ENCODE measurements at regions not wholly inside any gene's neighbourhood (a gene's known extent, or its start where the extent isn't known, plus 50 kb on each side); places are given as distances from the start of the nearest gene placed in this dataset.
"Not testable (repeated sequence)": the region's sequence is repeated elsewhere in the genome, so short reads cannot be mapped to it uniquely, and the experiment has no call there.

DNA sequence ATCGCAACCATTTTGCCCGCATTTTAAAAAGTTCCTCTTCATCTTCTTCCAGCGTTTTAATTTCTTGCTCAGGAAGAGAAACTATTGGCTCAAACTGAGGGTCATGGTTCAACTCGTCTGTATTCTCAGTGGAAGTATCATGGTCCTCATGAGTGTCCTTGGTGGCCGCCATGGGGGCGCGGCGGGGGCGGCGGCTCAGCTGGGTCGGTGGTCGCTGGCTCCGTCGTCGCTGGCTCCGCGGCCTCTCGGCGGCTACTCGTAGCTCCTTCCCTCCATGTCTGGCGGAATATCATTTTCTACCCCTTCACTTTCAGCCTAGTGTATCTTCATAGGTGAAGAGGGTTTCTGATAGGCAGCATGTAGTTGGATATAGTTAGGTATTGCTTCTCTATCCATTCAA, 492.0 kb upstream of the MAGEB18 start:
- DNase-seq = no peak

DNA sequence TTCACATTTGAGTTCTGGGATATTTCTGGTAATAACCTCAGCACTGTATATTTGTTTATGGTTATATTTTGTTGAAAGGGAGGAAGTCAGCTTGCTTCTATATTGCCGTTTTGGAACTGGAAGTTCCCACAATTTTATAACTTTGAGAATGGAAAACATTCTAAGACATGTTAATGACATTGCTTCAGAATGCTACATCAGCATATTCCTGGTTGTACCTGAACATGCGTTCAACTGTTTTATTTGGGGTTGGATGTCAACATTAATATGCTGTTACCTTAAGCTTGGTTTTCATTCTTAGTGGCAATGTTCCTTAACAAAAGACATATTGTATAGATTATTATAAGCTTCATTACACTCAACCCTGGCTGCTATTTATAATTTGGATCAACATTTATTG, 489.4 kb upstream of the MAGEB18 start:
- DNase-seq = no peak

- DNase-seq = no peak
Measured at GRCh38 chrX:25650216-25650820, 487.8 kb upstream of the MAGEB18 start.

- DNase-seq = no peak
Measured at GRCh38 chrX:25659317-25659716, 478.8 kb upstream of the MAGEB18 start.

- no peak for DNase-seq
Measured at GRCh38 chrX:25663701-25664100, 474.4 kb upstream of the MAGEB18 start.

DNA sequence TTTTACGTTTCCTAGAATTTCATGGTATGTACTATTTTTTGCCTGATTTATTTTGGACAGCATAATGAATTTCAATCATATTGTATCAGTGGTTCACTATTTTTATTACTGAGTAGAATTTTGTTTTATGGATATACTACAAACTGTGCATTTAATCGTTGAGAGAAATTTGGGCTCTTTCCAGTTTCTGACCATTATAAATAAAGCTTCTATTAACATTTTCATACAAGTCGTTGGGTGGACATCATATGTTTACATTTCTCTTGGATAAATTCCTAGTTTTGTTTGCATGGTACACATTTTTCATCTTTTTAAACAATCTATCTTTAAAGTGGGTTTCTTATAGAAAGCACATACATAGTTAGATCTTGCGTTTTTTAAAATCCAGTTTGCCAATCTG, 472.7 kb upstream of the MAGEB18 start:
- DNase-seq = no peak

DNA sequence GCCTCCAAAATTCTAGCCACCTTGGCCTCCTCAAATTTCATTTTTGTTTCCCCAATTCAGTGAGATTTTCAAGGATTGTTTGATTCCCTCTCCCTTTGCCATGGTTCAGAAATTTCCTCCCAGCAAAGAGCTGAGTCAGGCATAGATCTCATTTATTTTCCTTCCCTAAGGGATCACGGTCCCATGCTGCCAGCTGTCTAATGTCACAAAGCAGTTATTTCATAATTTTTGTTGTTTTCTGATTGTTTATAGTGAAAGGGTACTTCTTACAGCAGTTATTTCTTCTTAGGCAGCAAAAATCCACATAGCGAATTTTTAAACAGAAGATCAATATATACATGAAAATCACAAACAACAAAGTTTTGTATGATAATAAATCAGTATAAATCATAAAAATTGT, 470.5 kb upstream of the MAGEB18 start:
- DNase-seq = no peak

- no peak for DNase-seq
Measured at GRCh38 chrX:25674776-25675175, 463.4 kb upstream of the MAGEB18 start.

GRCh38 chrX:25701876-25702275, 436.3 kb upstream of the MAGEB18 start:
- no peak for DNase-seq

- DNase-seq = no peak
Measured at GRCh38 chrX:25717122-25717521, 421.0 kb upstream of the MAGEB18 start.

GRCh38 chrX:25721564-25721963, 416.6 kb upstream of the MAGEB18 start:
- peak in 1 of 2 experiments; percentile 0 for DNase-seq

DNA sequence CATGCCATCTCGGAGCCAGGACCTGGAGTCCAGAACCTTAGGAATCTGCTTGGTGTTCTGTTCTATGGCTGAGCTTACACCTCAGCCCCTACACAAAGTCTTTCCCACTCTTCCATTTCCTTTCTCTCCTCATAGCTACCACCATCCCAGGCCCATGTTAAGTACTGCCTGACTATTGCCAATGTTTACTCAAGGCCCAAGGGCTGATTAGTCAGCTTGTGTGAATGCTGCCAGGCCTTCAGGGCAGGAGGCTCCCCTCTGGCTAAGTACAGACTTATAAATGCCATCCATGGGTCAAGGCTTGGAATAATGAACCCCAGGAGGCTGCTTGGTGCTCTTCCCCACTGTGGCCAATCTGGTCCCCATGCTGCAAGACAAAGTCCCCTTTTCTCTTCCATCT, 411.6 kb upstream of the MAGEB18 start:
- DNase-seq = no peak

DNA sequence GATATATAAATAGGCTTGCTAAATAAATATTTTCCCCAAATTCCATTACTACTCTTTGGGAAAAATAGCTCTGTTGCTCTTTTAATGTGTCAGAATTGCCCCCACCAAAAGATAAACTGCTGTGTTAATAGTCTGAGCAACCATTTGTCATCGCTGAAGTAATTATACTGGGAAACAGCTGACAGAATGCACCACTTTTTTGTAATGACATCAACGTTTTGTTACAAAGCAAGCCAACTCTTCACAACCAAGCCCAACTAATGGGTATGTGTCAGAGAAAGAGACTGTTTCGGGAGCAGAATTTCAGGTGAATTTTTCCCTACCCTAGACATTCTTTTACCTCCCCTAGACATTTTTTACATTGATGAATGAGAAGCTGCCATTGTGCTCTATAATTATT, 405.0 kb upstream of the MAGEB18 start:
- no peak for DNase-seq

GRCh38 chrX:25737540-25737939, 400.6 kb upstream of the MAGEB18 start:
- DNase-seq = no peak

GRCh38 chrX:25742334-25742733, 395.8 kb upstream of the MAGEB18 start:
- DNase-seq = no peak

DNA sequence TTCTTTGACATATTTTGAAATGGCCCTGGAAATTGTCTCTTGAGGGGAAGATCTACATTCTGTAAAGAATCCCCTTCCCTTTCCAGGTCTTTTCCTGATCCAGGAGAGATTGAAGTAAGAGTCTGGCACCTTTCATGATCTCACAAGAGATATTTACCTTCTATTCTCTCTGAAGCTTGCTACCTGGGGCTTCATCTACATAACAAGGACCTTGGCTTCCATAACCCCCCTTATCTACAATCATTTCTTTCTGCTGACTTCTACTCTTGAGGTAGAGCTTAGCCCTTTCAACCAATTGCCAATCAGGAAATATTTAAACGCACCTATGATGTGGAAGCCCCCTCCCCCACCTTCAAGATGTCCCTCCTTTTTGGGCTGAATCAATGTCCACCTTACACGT, 383.7 kb upstream of the MAGEB18 start:
- DNase-seq = no peak

GRCh38 chrX:25755194-25755593, 382.9 kb upstream of the MAGEB18 start:
- DNase-seq = no peak

- no peak for DNase-seq
Measured at GRCh38 chrX:25762656-25763055, 375.5 kb upstream of the MAGEB18 start.

DNA sequence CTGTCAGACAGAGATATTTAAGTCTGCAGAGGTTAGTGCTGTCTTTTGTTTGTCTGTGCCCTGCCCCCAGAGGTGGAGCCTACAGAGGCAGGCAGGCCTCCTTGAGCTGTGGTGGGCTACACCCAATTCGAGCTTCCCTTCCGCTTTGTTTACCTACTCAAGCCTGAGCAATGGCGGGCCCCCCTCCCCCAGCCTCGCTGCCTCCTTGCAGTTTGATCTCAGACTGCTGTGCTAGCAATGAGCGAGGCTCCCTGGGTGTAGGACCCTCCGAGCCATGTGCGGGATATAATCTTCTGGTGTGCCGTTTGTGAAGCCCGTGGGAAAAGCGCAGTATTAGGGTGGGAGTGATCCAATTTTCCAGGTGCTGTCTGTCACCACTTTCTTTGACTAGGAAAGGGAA, 366.3 kb upstream of the MAGEB18 start:
- DNase-seq = not testable (repeated sequence)

DNA sequence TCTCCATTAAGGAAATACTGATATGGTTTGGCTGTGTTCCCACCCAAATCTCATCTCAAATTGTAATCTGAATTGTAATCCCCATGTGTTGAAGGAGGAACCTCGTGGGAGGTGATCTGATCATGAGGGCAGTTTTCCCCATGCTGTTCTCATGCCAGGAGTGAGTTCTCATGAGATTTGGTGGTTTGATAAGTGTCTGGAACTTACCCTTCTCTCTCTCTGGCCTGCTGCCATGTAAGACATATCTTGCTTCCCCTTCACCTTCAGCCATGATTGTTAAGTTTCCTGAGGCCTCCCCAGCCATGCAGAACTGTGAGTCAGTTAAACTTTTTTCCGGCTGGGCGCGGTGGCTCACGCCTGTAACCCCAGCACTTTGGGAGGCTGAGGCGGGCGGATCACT, 340.3 kb upstream of the MAGEB18 start:
- DNase-seq = not testable (repeated sequence)

DNA sequence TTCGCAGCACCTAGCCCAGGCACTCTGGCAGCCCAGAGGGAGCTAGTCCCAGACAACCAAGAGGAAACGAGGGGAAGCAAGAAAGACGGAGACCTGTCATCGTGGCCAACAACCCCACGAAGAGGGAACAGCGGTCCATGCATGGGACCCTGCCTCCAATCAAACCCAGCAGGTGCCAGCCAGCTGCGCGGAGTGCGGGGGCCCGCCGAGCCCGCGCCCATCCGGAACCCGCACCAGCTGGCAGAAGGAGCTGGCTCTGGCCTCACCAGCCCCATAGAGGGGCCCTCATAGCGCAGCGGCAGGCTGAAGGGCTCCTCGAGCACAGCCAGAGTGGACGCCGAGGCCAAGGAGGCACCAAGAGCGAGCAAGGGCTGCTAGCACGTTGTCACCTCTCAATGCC, 332.4 kb upstream of the MAGEB18 start:
- DNase-seq = no peak

- no peak for DNase-seq
Measured at GRCh38 chrX:25807022-25807421, 331.1 kb upstream of the MAGEB18 start.

DNA sequence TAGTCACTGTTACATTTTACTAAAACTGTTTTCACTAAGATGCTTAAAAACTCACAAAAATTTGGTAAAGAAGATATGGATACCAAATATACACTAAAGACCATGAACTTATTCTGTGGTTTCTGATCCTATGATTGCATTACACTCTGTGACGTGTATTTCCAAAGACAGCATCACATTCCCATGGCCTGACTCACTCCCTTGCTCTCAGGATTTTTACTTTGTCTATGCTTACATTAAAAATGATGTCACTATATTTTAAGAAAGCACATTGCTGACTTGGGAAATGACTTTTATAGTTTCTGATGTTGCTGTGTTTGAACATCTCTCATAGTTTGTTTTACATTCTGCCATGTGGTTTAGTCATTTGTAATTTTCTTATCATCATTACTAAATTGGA, 327.9 kb upstream of the MAGEB18 start:
- no peak for DNase-seq

DNA sequence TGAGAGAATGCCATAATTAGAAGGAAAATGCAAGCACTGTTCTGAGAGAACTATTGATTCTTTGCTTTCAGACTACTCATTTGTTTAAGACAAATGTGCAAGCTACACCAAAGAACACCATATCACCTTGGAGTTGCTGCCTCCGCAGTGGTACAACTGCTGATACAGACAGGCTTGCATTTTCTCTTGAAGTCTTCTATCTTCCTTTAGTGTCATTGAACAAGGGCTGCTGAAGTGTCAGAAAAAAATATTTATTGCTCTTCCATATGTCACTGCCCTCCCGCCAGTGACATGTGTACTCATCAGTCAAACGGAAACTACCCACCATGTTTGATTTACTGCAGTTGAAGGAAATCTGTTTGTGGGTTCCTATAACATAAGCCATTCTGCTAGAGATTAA, 318.3 kb upstream of the MAGEB18 start:
- no peak for DNase-seq

DNA sequence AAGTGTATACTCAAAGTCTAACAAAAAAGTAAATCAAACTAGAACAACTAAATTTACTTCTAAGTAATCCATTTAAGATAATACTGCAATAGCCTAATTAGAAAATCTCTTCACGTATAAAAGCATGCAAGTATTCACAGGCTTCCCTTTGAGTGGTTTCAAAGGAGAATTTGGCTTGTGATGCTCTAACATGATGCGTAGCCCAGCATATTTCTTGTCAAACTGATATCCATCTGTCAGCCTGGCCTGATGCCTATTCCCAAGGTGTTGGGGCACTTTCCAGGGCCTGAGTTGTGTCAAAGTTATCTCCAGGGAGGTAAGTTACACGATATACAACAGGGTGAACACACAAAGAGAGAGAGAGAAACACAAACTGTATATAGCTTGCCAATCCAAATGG, 287.0 kb upstream of the MAGEB18 start:
- no peak for DNase-seq

- no peak for DNase-seq
Measured at GRCh38 chrX:25853002-25853479, 285.1 kb upstream of the MAGEB18 start.

All from SW 1271 (cell line).